ENCODE measurements at regions not wholly inside any gene's neighbourhood (a gene's known extent, or its start where the extent isn't known, plus 50 kb on each side); places are given as distances from the start of the nearest gene placed in this dataset.

- DNase-seq: no peak
- intact Hi-C loops (cut with DNase I, micrococcal nuclease): no loop called here
- TF ChIP-seq CTCF (IDR thresholded peaks at IDR 0.05): no peak
- no peak for ATAC-seq
- Histone ChIP-seq H3K9me3 (no peaks in the 10 kb centered on the region), H3K4me1 (ENCODE audit: low read depth) (no peaks in the 10 kb centered on the region), H3K36me3 (ENCODE audit: low read depth) (no peaks in the 10 kb centered on the region), H3K4me3 (no peak overlapping the region)
These were observed 86.3 kb upstream of the RPL38 start for GRCh38 chr17:74117087-74117698.

- H3K4me1 ChIP-seq (ENCODE audit: low read depth): no peaks in the 10 kb centered on the region
- H3K9me3 ChIP-seq: no peaks in the 10 kb centered on the region
- no peaks in the 10 kb centered on the region for H3K36me3 ChIP-seq (ENCODE audit: low read depth)
- no peak overlapping the region for H3K4me3 ChIP-seq
- DNase-seq (no peak), ATAC-seq (no peak)
- intact Hi-C loops (cut with DNase I, micrococcal nuclease): no loop called here
- no peak for TF ChIP-seq CTCF (IDR thresholded peaks at IDR 0.05)
These were observed 85.5 kb upstream of the RPL38 start for GRCh38 chr17:74117999-74118421.

- Histone ChIP-seq H3K9me3 (no peaks in the 10 kb centered on the region), H3K4me1 (ENCODE audit: low read depth) (no peaks in the 10 kb centered on the region), H3K4me3 (no peak overlapping the region), H3K36me3 (ENCODE audit: low read depth) (no peaks in the 10 kb centered on the region)
- no peak for DNase-seq
- no peak for TF ChIP-seq CTCF (IDR thresholded peaks at IDR 0.05)
- no peak for ATAC-seq
- intact Hi-C loops (cut with DNase I, micrococcal nuclease): no loop called here
These were observed 85.0 kb upstream of the RPL38 start for GRCh38 chr17:74118504-74118903.

- no peaks in the 10 kb centered on the region for H3K4me1 ChIP-seq (ENCODE audit: low read depth)
- no peak for TF ChIP-seq CTCF (IDR thresholded peaks at IDR 0.05)
These were observed 84.4 kb upstream of the RPL38 start for GRCh38 chr17:74119049-74119580.

GRCh38 chr17:74119965-74120364 is 83.5 kb upstream of the RPL38 start:
- no peak for ATAC-seq
- H3K9me3 ChIP-seq: no peaks in the 10 kb centered on the region
- no peak for DNase-seq
- TF ChIP-seq CTCF (IDR thresholded peaks at IDR 0.05): no peak
- H3K4me1 ChIP-seq (ENCODE audit: low read depth): no peaks in the 10 kb centered on the region
- H3K4me3 ChIP-seq: no peak overlapping the region
- intact Hi-C loops (cut with DNase I, micrococcal nuclease): no loop called here
- no peaks in the 10 kb centered on the region for H3K36me3 ChIP-seq (ENCODE audit: low read depth)

More at GRCh38 chr17:74119049-74119580, 84.4 kb upstream of the RPL38 start:
- no peaks in the 10 kb centered on the region for H3K36me3 ChIP-seq (ENCODE audit: low read depth)
- H3K4me3 ChIP-seq: no peak overlapping the region
- H3K9me3 ChIP-seq: no peaks in the 10 kb centered on the region
- ATAC-seq: no peak
- intact Hi-C loops (cut with DNase I, micrococcal nuclease): no loop called here
- no peak for DNase-seq
